GM19328 (cell line): ENCODE measurements at regions not wholly inside any gene's neighbourhood (a gene's known extent, or its start where the extent isn't known, plus 50 kb on each side); places are given as distances from the start of the nearest gene placed in this dataset.
"Not testable (repeated sequence)": the region's sequence is repeated elsewhere in the genome, so short reads cannot be mapped to it uniquely, and the experiment has no call there.

Experiments used
- ATAC-seq: cut with Tn5 transposase; IDR thresholded peaks from one replicate; pipeline ENCODE4 v1.9.1; 2021; ENCODE audit warnings: mild to moderate bottlenecking, moderate library complexity; ENCODE audit not compliant: unreplicated experiment

DNA sequence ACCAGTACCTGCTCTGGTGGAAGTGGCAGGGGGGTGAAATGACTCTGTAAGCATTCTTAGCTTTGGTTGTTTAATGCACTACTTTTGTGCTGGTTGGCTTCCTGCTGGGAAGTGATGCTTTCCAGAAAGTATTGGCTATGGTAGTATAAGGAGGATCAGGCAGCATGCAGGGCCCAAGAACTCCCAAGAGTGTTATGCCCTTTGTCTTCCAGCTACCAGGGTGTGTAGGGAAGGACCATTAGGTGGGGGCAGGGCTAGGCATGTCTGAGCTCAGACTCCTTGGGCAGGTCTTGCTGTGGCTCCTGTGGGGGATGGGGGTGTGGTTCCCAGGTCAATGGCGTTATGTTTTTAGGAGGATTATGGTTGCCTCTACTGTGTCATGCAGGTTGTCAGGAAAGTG is 135.8 kb upstream of the TRPC7 start:
- ATAC-seq = no peak

DNA sequence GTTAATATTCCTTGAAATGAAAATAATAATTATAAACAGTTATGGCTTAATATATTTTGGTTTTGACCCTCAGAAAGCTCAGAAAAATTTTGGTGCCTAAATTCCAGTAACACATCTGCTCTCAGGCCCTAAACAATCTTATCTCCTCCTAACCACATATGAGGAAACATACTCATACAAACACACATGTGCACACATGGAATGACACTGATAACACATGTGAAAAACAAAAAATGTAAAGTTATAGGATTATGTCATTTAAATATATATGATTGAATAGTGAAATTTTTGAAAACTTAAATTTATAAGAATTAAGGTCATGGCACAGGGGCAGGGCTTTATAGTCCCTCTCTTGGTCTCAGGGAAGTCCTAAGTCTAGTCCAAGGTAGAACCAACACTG is 127.2 kb upstream of the TRPC7 start:
- ATAC-seq = no peak

GRCh38 chr5:136491806-136492205 is 126.5 kb upstream of the TRPC7 start:
- ATAC-seq = no peak

- ATAC-seq = no peak
Measured at GRCh38 chr5:136484808-136485325, 119.5 kb upstream of the TRPC7 start.

DNA sequence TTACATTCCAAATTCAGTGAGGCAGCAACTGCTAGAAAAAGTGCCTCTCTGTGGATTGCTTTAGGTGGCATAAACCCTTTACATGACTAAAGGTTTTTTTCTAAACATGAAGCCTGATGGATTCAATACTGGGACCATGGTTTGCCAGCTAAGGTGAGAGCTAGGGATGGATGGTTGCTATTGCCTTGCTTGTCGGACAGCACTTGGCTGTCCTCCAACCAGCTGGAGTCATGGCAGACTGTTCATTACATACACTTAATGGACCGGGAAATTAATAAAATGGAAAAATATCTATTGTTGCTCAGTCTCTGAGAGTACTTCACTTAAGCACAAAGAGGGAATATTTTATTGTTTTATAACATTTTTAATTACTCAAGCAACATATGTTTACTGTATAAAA is 116.9 kb upstream of the TRPC7 start:
- no peak for ATAC-seq

DNA sequence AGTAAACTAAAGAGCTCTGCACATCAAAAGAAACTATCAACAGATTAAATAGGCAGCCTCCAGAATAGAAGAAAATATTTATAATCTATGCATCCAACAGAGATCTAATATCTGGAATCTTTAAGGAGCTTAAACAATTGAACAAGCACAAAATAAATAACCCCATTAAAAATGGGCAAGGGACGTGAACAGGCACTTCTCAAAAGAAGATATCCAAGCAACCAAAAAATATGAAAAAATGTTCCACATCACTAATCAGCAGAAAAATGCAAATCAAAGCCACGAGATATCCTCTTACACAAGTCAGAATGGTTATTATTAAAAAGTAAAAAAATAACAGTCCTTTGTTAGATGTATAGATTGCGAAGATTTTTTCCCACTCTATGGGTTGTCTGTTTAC is 109.1 kb upstream of the TRPC7 start:
- ATAC-seq = no peak

GRCh38 chr5:136467632-136468031 is 102.3 kb upstream of the TRPC7 start:
- no peak for ATAC-seq

DNA sequence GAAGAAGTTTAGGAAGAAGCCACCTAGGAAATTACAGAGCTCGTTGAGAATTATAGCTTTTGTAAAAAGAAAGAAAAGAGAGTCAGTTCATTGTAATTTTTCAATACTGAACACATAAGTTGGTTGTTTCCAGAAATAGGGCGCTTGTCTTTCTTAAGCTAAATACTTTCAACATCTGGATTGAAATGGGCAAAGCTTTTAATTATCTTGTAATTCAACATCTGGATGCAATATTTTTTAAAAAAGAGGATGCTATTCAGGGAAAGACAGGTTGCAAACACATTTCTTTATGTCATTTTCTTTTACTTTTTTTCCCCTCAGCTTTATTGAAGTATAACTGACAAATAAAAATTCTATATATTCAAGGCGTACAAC is 100.7 kb upstream of the TRPC7 start:
- ATAC-seq = no peak

DNA sequence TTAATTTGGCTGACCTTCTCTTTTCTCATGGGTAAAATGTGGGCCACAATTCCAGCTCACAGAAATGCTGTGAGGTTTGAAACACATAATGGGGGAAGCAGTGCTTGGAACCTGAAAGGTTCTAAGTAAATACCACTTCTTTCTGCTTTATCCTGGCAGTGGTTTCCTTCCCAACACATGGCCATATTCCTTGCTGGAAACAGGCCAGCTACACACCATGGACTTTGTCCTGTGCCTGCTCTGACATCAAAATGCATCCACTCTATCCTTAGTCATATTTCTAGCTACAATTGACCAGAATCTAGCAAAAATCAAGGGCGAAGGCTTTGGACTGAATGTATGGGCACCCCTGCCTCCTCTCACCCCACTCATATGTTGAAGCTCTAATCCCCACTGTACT is 93.1 kb upstream of the TRPC7 start:
- ATAC-seq = no peak

GRCh38 chr5:136457390-136458013 is 92.2 kb upstream of the TRPC7 start:
- ATAC-seq = no peak

GRCh38 chr5:136455409-136455808 is 90.1 kb upstream of the TRPC7 start:
- ATAC-seq = no peak

DNA sequence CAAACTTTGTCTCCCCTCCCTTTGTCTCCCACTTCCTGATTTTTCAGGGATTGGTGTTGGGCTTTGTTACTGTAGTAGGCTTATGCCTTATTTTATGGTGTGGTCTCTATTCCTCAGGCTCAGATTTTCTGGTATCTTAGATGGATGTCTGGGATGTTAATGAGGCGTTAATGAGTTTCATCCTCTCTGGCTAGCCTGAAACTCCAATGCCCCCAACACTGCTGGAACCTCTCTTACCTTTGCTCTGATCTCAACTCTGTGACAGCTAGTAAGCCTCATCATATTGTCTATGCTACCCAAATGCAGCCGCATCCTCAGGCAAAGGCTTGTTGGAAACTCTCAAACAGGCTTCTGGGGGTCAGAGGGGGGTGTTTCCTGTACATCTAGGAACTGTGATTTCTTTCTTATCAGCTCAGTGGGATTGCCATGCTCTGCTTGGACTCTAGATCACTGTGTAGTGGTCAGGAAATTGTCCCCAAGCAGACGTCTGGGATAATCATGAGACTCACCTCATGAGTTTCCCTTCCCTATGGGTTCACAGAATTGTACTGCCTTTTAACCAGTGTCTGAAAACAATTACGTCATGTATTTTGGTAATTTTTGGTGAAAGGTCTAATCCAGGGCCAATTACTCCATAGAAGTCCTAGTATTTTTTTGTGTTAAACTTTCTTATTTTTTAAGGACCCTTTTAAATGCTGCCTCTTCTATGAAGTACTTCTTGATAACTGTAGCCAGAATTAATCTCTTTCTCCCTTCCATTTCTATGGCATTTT is 88.8 kb upstream of the TRPC7 start:
- no peak for ATAC-seq

GRCh38 chr5:136453199-136453598 is 87.9 kb upstream of the TRPC7 start:
- ATAC-seq = no peak

GRCh38 chr5:136447576-136447975 is 82.2 kb upstream of the TRPC7 start:
- ATAC-seq = not testable (repeated sequence)

- ATAC-seq = no peak
Measured at GRCh38 chr5:136446565-136446964, 81.2 kb upstream of the TRPC7 start.

DNA sequence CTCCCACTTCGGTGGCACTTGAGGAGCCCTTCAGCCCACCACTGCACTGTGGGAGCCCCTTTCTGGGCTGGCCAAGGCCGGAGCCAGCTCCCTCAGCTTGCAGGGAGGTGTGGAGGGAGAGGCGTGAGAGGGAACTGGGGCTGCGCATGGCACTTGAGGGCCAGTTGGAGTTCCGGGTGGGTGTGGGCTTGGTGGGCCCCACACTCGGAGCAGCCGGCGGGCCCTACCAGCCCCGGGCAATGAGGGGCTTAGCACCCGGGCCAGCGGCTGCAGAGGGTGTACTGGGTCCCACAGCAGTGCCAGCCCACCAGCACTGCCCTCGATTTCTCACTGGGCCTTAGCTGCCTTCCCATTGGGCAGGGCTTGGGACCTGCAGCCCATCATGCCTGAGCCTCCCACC is 78.8 kb upstream of the TRPC7 start:
- not testable (repeated sequence) for ATAC-seq

GRCh38 chr5:136439367-136439766 is 74.0 kb upstream of the TRPC7 start:
- no peak for ATAC-seq

DNA sequence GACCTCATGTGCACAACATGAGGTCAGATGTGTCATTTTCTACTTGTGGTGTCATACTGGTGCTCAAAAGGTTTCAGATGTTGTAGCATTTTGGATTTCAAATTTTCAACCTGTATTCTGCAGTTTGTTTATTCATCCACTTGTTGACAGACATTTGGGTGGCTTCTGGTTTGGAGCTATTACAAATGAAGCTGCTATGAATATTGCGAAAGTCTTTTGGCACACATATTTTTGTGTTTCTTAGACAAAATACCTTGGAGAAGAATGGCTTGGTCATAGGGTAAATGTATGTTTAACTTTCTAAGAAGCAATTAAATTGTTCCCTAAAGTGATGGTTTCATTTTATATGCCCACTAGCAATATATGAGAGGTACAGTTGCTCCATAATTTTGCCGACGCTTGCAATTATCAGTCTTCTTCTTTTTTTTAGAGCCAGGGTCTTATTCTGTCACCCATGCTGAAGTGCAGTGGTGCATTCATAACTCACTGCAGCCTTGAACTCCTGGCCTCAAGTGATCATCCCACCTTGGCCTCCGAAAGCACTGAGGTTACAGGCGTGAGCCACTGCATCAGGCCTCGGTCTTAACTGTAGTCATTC is 70.7 kb upstream of the TRPC7 start:
- ATAC-seq = no peak

- no peak for ATAC-seq
Measured at GRCh38 chr5:136434795-136435194, 69.5 kb upstream of the TRPC7 start.

- ATAC-seq = no peak
Measured at GRCh38 chr5:136432705-136433104, 67.4 kb upstream of the TRPC7 start.

GRCh38 chr5:136430081-136430480 is 64.7 kb upstream of the TRPC7 start:
- no peak for ATAC-seq

DNA sequence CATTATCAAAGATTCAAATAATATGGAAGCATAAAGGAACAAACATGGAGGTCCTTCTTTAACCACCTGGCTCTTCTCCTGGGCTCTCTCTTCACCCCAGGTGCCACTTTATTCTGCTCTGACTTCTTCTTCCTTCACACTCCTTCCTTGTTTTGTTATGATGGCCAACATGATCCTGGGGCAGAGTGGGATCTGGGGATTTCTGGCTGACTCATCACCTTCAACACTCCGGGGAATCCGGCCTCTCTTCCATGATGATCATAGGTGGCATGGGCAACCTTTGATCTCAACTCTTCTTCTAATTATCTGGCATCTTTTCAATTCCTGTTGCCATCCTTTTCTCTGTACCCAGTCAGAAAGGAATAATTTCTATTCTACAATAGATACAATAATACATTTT is 62.1 kb upstream of the TRPC7 start:
- no peak for ATAC-seq
